GM21825 (cell line): ENCODE measurements at regions not wholly inside any gene's neighbourhood (a gene's known extent, or its start where the extent isn't known, plus 50 kb on each side); places are given as distances from the start of the nearest gene placed in this dataset.
A peak's percentile ranks its signal among the peaks of the same experiment; 100 is the strongest.

Experiments used
- ATAC-seq: cut with Tn5 transposase; IDR thresholded peaks from one replicate; pipeline ENCODE4 v1.9.1; 2021; ENCODE audit warnings: mild to moderate bottlenecking, moderate library complexity; ENCODE audit not compliant: unreplicated experiment

DNA sequence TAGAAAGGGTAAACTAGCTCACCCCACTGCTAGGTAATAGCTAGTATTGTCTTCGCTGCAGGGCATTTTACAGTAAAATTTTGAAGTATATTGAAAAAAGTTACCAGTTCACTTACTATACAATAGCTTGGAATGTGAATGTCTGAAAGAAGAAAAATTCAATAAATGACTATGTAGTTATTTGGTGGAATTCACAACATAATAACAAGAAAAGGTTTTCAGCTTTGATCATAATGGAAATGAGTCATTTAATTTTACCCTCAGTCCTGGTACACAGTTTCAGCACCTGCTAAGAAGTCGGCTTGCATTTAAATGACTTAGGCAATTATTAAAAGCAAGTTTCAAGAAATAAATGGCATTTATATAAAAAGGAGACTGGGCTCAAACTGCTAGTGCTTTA is 90.4 kb downstream of the NUP35 start:
- peak; percentile 86 for ATAC-seq

DNA sequence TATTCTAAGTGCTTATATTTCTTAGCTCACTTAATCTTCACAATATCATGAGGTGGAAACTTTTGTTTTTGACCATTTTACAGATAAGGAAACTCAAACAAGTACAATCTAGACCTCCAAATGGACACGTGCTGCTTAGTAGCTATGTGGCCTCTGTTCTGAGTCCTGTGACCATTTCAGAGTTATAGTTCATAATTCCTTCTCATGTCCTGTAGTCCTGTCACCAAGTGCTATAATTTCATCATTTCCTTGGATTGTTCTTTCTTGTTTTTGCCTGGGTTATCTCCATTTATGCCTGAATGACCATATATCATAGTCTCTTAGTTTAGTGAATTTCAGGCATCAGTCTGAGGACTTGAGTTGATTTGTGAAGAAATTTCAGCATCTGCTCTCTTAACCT is 91.7 kb downstream of the NUP35 start:
- no peak for ATAC-seq

- no peak for ATAC-seq
Observed at GRCh38 chr2:183219888-183220287, 95.6 kb downstream of the NUP35 start.

GRCh38 chr2:183222751-183223150 is 98.5 kb downstream of the NUP35 start:
- ATAC-seq: no peak

DNA sequence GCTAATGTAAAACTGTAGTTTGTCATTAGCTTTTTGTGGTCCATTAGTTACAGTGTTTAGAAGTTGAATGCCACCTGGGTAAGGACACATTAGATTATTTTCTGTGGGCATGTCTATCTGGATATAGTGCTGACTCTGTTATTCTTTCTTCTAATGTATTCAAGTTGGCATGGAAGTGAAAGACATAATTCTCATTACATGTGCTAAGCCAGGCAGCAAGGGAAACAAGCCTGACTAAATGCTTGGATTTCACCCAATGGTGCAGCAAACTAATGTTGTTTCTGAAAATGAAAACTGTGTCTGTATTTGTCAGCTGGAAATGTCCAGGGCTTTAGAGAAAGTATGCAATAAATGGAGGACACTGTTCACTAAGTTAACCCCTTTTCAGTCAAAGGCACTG is 100.7 kb downstream of the NUP35 start:
- ATAC-seq: no peak

DNA sequence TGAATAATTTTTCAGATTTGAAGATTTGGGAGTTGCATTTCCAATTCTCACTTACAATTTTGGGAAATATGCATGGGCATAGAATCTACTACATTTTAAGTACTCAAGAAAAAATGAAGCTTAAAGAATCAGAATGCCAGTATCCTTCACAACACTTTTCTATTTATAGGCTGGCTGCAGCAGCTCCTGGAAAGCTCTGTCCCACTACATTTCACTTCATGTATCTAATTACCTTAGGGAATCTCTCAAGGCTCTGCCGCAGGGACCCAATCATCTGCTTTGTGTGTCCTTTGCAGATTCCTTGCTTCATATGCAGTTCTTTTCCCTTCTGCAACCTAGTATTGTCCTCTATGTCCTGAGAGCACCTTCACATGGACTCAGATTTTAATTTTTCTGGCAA is 102.9 kb downstream of the NUP35 start:
- ATAC-seq: no peak

- no peak for ATAC-seq
Observed at GRCh38 chr2:183229386-183229785, 105.1 kb downstream of the NUP35 start.

DNA sequence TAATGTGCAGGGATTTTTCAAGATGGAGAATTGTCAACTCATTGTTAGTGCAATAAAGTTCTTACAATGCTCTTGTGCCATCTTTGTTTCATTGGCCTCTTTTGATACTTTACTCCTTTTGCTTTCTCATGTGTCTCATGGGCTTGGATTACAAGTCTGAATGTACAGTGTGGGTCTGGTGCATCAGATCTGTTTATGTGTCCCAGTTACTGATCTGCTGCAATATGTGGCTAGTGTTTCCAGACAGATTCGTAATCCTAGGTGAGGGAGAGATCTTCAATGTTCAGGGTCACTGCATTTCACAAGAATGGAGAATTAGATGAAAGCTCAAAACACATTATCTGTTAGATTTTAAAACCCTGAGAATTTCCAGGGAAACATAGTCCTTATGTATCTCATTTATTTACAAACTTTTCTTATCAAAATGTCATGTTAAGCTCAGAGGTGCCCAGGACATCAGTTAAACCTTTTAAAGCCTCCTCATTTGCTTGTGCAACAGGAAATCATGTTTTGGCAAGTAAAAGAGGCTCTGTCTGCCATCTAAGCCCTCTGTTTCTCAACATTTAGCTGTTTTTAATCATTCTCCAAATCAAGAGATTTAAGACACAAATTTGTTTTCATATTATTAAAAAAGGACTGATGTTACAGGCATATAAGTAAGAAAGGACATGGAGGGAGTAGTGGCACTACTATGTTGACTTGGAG is 108.1 kb downstream of the NUP35 start:
- ATAC-seq: no peak

DNA sequence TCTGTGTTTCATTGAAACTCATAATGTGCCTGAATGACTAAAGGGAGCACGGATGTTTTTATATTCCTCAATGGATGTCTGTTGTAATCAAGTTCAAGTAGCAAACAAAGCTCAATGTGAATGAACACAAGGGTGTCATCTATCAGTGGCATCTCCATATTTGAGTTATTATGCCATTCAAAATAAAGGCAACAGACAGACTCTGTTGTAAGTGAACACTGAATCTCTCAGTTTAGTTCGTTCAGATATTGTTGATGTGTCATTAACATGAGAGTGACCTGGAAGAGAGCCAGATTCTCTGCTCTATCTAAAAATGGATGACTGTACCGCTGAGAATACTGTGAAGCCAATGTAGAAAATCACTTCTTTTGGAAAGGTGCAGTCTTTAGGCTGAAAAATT is 118.7 kb downstream of the NUP35 start:
- ATAC-seq: no peak

DNA sequence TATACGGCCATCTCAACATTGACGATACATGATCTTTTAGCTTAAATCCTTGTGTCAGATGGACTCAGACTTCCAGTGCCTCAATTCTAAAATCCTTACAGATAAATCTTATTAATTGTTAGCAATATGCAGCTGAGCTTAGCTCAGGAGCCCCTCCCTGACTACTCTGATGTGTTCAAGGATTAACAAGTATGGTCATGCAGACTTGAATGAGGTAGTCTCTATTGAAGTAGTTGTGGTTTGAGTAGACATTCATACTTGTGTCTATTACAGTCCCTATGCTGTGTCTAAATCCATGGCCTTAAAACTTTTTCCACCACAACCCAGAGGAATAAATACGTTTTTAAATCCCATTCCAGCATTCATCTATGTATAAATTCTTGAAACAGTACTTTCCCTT is 119.5 kb downstream of the NUP35 start:
- ATAC-seq: no peak

- ATAC-seq: no peak
Observed at GRCh38 chr2:183244300-183244844, 120.1 kb downstream of the NUP35 start.

- no peak for ATAC-seq
Observed at GRCh38 chr2:183248866-183249567, 124.8 kb downstream of the NUP35 start.

DNA sequence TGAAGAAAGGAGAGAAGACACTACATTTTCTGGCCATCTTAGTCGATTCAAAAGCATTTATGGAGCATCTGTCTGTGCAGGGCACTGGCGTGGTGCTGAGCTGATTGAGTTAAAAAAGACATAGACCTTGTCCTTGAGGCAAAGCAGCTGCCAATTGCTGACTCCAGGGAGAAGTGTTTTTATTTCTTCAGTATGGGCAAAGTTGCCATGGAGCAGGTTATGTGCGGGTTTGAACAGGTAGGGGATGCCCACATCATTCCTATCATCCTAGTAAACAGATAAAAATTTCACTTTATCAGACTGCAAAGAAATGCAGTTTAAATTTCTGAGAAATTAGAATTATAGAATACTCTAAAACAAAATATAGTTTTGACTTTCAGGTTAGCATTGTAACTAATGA is 125.8 kb downstream of the NUP35 start:
- ATAC-seq: no peak

- ATAC-seq: no peak
Observed at GRCh38 chr2:183250472-183250871, 126.2 kb downstream of the NUP35 start.

DNA sequence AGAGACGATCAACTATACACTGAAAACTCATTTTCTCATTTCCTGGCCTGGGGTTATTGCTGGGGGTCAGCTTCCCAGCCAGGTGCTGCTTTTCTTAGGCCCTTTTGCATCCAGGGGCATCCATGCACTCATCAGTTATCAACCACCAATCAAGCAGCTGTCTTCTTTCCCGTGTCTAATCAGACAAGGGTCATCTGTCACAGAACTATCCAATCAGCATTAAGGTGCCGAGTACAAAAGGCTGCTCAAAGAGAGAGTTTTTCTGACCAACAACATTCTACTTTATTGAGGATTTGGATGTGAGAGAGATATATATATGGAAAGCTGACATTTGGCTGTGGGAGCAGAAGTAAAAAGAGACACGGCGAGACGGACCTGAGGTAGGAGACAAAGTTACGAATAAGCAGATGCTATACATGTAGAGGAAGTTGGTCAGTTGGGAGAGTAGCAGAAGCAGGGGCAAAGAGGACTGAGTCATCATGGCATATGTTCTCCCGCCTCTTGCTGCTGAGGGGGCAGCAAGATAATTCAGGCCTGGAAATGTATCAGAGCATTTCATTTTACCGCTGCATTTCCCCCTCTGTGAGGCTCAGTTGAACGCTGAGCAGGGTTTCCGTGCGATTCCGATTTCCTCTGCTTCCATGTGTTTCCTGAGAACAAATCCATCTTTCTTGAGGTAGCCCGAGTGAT is 129.3 kb downstream of the NUP35 start:
- no peak for ATAC-seq

- ATAC-seq: no peak
Observed at GRCh38 chr2:183255411-183255810, 131.2 kb downstream of the NUP35 start.

DNA sequence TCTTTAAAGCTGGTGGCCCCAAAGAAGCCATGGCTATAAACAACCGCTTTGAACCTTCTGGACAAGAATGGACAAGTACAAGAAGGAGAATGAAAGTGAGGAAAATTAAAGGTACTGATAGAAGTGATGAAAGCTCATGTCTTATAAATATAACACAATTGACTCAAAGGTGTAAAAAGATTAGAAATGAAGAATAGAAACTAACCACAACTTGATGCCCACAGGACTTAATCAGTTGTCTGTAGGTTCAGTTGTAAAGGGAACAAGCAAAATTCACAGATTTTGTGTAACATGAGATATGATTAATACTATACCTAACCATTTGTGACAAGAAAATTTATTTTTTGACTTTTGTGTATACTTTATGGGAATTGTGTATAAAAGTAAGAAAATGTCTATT is 135.7 kb downstream of the NUP35 start:
- ATAC-seq: no peak

- no peak for ATAC-seq
Observed at GRCh38 chr2:183260527-183260926, 136.3 kb downstream of the NUP35 start.

DNA sequence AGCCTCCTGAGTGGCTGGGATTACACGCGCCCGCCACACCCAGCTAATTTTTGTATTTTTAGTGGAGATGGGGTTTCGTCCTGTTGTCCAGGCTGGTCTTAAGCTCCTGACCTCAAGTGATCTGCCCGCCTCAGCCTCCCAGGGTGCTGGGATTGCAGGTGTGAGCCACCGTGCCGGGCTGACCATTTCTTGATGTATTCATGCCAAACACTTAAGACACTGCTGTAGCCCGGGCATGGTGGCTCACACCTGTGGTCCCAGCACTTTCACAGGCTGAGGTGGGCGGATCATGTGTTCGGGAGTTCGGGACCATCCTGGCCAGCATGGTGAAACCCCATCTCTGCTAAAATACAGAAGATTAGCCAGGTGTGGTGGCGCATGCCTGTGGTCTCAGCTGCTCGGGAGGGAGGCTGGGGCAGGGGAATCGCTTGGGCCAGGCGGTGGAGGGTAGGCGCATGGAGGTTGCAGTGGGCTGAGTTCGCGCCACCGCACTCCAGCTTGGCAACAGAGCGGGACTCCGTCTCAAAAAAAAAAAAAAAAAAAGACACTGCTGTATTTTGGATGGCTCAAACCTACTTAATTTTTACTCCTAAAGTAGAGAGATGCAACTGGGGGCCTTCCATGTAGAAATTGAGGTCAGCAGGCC is 140.8 kb downstream of the NUP35 start:
- ATAC-seq: no peak

- peak; percentile 93 for ATAC-seq
Observed at GRCh38 chr2:183267148-183267827, 143.0 kb downstream of the NUP35 start.

DNA sequence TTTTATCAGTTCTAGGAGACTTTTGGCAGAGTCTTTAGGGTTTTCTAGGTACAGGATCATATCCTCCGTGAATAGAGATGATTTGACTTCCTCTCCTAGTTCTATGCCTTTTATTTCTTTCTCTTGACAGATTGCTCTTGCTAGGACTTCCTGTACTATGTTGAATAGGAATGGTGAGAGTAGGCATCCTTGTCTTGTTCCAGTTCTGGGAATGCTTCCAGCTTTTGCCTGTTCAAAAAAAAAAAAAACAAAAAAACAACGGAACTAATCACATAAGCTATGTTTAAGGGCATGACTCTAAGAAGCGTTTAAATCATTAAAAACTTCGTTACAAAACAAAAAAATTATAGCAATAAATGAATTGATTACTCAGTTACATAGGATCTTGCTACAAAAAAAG is 145.7 kb downstream of the NUP35 start:
- ATAC-seq: no peak
